Glutamatergic neuron (in vitro differentiated cells): ENCODE measurements at regions not wholly inside any gene's neighbourhood (a gene's known extent, or its start where the extent isn't known, plus 50 kb on each side); places are given as distances from the start of the nearest gene placed in this dataset.

Experiments
- DNase-seq: peaks from one replicate; pipeline ENCODE4 v3.0.0; 2022
- H3K27ac Mint-ChIP-seq: one replicate; pipeline ENCODE4 v1.8.0; 2020; ENCODE audit warnings: mild to moderate bottlenecking, mixed read lengths, inconsistent platforms; ENCODE audit not compliant: unreplicated experiment
- H3K27me3 Mint-ChIP-seq: one replicate; pipeline ENCODE4 v1.8.0; 2020; ENCODE audit warnings: mild to moderate bottlenecking, moderate library complexity, mixed read lengths, inconsistent platforms; ENCODE audit not compliant: unreplicated experiment
- H3K36me3 Mint-ChIP-seq: one replicate; pipeline ENCODE4 v1.8.0; 2020; ENCODE audit warnings: mild to moderate bottlenecking, mixed read lengths, inconsistent platforms; ENCODE audit not compliant: unreplicated experiment
- H3K4me1 Mint-ChIP-seq: one replicate; pipeline ENCODE4 v1.8.0; 2020; ENCODE audit warnings: mild to moderate bottlenecking, low read depth, mixed read lengths, inconsistent platforms; ENCODE audit not compliant: unreplicated experiment
- H3K4me3 Mint-ChIP-seq: one replicate; pipeline ENCODE4 v1.8.0; 2020; ENCODE audit warnings: mild to moderate bottlenecking, mixed read lengths, inconsistent platforms; ENCODE audit not compliant: unreplicated experiment
- H3K9me3 Mint-ChIP-seq: one replicate; pipeline ENCODE4 v1.8.0; 2020; ENCODE audit warnings: mild to moderate bottlenecking, moderate library complexity, mixed read lengths, inconsistent platforms; ENCODE audit not compliant: unreplicated experiment
- TF ChIP-seq, protein P1 (sequence below): fragments of 200-600 bp; sonication (generic); IDR thresholded peaks from one replicate; pipeline ENCODE4 v1.5.0; 2021; ENCODE audit not compliant: partially characterized antibody, unreplicated experiment

DNA sequence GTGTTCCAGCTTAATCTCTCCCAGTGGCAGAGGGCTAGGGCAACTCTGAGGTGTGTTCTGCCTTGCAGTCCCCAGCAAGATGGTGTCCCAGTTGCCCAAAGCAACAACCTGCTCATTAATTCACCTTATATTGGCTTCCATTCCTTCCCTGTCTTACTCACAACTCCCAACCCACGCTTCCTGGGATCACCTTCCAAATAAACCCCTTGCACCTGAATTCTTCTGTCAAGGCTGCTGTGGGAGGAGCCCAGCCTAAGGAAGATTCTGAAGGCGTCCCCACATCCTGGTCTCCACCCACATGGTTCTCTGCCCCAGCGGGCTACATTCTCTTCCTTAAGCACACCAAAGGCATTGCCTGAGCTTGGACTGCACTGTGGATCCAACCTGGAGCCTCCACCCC lies 116.6 kb upstream of the MAFB start:
- Mint-ChIP-seq H3K9me3 (peaks cover 2% of the 10 kb centered on the region), H3K4me1 (peaks cover 13% of the 10 kb centered on the region), H3K36me3 (peaks cover 6% of the 10 kb centered on the region), H3K27ac (no peak overlapping the region), H3K27me3 (peaks cover 7% of the 10 kb centered on the region), H3K4me3 (no peak overlapping the region)
- no peak for DNase-seq
- TF ChIP-seq, protein P1, sequence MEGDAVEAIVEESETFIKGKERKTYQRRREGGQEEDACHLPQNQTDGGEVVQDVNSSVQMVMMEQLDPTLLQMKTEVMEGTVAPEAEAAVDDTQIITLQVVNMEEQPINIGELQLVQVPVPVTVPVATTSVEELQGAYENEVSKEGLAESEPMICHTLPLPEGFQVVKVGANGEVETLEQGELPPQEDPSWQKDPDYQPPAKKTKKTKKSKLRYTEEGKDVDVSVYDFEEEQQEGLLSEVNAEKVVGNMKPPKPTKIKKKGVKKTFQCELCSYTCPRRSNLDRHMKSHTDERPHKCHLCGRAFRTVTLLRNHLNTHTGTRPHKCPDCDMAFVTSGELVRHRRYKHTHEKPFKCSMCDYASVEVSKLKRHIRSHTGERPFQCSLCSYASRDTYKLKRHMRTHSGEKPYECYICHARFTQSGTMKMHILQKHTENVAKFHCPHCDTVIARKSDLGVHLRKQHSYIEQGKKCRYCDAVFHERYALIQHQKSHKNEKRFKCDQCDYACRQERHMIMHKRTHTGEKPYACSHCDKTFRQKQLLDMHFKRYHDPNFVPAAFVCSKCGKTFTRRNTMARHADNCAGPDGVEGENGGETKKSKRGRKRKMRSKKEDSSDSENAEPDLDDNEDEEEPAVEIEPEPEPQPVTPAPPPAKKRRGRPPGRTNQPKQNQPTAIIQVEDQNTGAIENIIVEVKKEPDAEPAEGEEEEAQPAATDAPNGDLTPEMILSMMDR = no peak

DNA sequence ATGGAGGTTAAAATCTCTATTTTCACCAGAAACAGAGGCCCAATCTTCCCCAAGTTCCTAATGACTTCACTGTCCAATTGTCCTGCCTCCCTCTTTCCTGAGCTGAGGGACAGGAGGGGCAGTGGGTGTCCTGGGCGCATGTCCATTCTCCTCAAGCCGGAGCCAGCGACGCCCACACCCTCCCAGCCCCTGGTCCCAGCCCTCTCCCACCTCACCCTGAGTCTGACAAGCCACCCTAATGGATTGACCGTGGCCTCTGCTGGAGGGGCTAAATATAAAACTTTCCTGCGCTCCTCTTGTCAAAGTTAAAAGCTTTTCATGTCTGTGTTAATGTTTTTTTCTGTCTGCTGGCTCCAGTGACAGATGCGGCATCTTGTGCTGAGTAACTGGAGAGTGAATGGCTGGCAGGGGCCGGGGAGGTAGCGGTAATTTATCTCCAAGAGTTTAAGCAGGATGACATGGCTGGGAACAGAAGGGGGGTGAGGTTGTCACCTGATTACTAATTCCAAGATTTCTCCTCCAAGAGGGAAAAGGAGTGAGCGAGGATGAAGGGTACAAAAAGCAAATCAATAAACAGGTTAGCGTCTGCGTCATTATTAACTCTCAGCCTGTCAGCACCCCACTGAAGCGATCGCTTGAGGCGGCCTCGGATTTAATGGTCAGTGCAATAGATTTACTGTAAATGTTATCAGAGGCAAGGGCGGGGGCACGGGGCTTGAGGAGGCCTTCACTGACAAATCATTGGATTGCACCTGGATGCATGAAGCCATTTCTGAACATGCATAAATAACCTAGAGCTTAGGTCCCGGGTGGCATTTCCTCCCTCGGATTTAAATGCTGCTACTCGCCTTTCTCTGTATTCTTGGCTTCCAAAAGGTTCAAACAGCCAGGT lies 118.1 kb upstream of the MAFB start:
- Mint-ChIP-seq H3K4me1 (peaks cover 13% of the 10 kb centered on the region), H3K9me3 (peaks cover 5% of the 10 kb centered on the region), H3K27me3 (peaks cover 10% of the 10 kb centered on the region), H3K36me3 (peaks cover 6% of the 10 kb centered on the region), H3K4me3 (peak overlapping the region; percentile 7), H3K27ac (no peak overlapping the region)
- TF ChIP-seq, protein P1 = no peak
- DNase-seq = no peak

DNA sequence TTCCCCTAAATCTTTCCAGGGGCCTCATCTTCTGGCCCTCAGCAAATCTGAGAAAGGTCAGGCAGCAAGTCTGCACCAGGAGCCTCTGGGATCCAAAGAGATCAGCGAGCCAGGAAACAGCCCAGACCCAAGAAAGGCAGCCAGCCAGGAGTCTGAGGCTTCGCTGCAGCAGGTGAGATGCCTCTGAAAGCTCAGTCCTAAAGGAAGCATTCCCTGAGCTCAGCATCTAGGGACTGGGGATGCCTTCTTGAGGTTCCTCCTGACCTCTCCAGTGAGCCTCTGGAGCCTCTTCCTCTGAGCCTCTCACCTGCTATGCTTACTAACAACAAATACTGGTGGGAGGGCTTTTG lies 118.8 kb upstream of the MAFB start:
- Mint-ChIP-seq H3K4me1 (peaks cover 16% of the 10 kb centered on the region), H3K27me3 (peaks cover 7% of the 10 kb centered on the region), H3K27ac (no peak overlapping the region), H3K36me3 (peaks cover 6% of the 10 kb centered on the region), H3K9me3 (peaks cover 5% of the 10 kb centered on the region), H3K4me3 (no peak overlapping the region)
- DNase-seq = no peak
- TF ChIP-seq, protein P1 = no peak

DNA sequence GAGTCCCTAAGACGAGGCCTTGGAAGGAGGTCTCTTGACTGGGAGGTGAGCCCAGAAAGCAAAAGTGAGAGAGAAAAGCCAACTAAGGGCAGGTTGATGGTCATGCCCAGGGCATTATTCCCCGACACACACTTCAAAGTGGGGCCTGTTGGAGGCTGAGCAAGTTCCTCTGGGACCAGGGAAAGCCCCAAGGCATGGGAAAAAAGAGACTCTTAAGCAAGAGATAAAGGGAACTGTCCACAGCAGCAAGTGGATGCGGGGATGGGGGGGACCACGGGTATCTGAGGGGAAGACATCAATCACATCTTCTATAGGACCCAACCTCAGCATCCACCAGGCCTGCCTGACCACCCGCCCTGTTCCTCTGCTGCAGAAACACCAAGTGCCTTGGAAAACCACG lies 119.9 kb upstream of the MAFB start:
- H3K27ac Mint-ChIP-seq = no peak overlapping the region
- no peak for DNase-seq

DNA sequence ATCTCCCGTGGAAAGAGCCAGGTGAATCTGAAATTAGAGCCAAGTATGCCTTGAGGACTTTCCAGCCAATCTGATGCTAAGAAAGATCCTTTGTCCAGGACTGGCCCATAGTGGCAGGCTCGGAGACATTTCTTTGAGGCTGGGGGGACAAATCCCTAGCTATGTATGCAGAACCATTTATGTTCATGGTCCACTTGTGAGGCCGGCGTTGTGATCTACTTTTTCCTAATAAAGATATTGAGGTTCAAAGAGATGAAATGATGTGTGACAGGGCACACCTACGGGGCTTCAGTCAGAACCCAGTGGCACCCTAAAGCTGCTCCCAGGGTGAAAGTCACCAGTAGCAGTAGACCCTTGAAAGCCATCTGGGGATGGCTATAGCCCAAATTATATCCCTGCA lies 120.3 kb upstream of the MAFB start:
- peaks cover 5% of the 10 kb centered on the region for H3K9me3 Mint-ChIP-seq
- peaks cover 22% of the 10 kb centered on the region for H3K4me1 Mint-ChIP-seq
- H3K27me3 Mint-ChIP-seq = peaks cover 10% of the 10 kb centered on the region
- no peak overlapping the region for H3K4me3 Mint-ChIP-seq
- H3K27ac Mint-ChIP-seq = no peak overlapping the region
- TF ChIP-seq, protein P1 = no peak
- DNase-seq = no peak
- H3K36me3 Mint-ChIP-seq = peaks cover 6% of the 10 kb centered on the region

More for the DNA sequence above, 119.9 kb upstream of the MAFB start:
- H3K4me1 Mint-ChIP-seq = peaks cover 21% of the 10 kb centered on the region
- peaks cover 6% of the 10 kb centered on the region for H3K36me3 Mint-ChIP-seq
- peaks cover 5% of the 10 kb centered on the region for H3K9me3 Mint-ChIP-seq
- no peak overlapping the region for H3K4me3 Mint-ChIP-seq
- H3K27me3 Mint-ChIP-seq = peaks cover 8% of the 10 kb centered on the region
- TF ChIP-seq, protein P1 = no peak
